Natural killer cell (primary cell): ENCODE measurements at regions not wholly inside any gene's neighbourhood (a gene's known extent, or its start where the extent isn't known, plus 50 kb on each side); places are given as distances from the start of the nearest gene placed in this dataset.

ENCODE experiments used
- ATAC-seq, 3 donors: fragments of 150-1000 bp in 2 of 3; fragments of 200-7000 bp in 1 of 3; cut with Tn5 transposase; 1 replicate in 1 of 3; 2 replicates in 2 of 3; pipeline ENCODE4 v1.10.0; 2021; ENCODE audit warnings: mild to moderate bottlenecking in 2 of 3, moderate library complexity in 2 of 3
- DNase-seq, 2 donors: peaks; one replicate each; pipeline versions ENCODE4 v3.0.0 to v3.0.0-alpha.2; 2013 to 2021; ENCODE audit warnings: mixed read lengths in 1 of 2
- H3K27ac ChIP-seq: one replicate; pipeline ENCODE4 v1.5.1; 2013; ENCODE audit warnings: mild to moderate bottlenecking, low read length
- H3K27me3 ChIP-seq: one replicate; pipeline ENCODE4 v1.6.1; 2013; ENCODE audit warnings: low read length; ENCODE audit not compliant: control insufficient read depth, insufficient read depth
- H3K36me3 ChIP-seq: one replicate; pipeline ENCODE4 v1.6.1; 2013; ENCODE audit warnings: low read length; ENCODE audit not compliant: control insufficient read depth, insufficient read depth
- H3K4me1 ChIP-seq: one replicate; pipeline ENCODE4 v1.6.1; 2013; ENCODE audit warnings: low read length; ENCODE audit not compliant: control insufficient read depth, insufficient read depth
- H3K4me3 ChIP-seq: one replicate; pipeline ENCODE4 v1.5.1; 2013; ENCODE audit warnings: low read length
- H3K9me3 ChIP-seq: one replicate; pipeline ENCODE4 v1.6.1; 2013; ENCODE audit warnings: low read length; ENCODE audit not compliant: control insufficient read depth, insufficient read depth
- H3K27ac Mint-ChIP-seq, 2 donors: one replicate each; pipeline ENCODE4 v1.8.0; 2022; ENCODE audit warnings: mild to moderate bottlenecking in 2 of 2, mixed read lengths in 2 of 2, moderate library complexity in 1 of 2
- H3K27me3 Mint-ChIP-seq, 2 donors: one replicate each; pipeline ENCODE4 v1.8.0; 2022; ENCODE audit warnings: low read depth in 2 of 2, mixed read lengths in 2 of 2
- H3K36me3 Mint-ChIP-seq: one replicate; pipeline ENCODE4 v1.8.0; 2022; ENCODE audit warnings: mixed read lengths
- H3K4me1 Mint-ChIP-seq, 2 donors: one replicate each; pipeline ENCODE4 v1.8.0; 2022; ENCODE audit warnings: mixed read lengths in 2 of 2
- H3K4me3 Mint-ChIP-seq: one replicate; pipeline ENCODE4 v1.8.0; 2022; ENCODE audit warnings: mild to moderate bottlenecking, moderate library complexity, mixed read lengths
- H3K9me3 Mint-ChIP-seq, 2 donors: one replicate each; pipeline ENCODE4 v1.8.0; 2022; ENCODE audit warnings: mixed read lengths in 2 of 2
- WGBS: methylation state at CpG from one replicate; pipeline ENCODE4 v1.1.7; 2013; ENCODE audit warnings: missing lambda C conversion rate; ENCODE audit not compliant: insufficient coverage; 5-methylcytosine and 5-hydroxymethylcytosine counted together
- intact Hi-C: fragments of 100-400 bp; cut with micrococcal nuclease; formaldehyde crosslinking; loops from one replicate; pipeline ENCODE4 v1.14.2; 2022
- TF ChIP-seq, protein P1 (sequence below): fragments of 200-600 bp; IDR thresholded peaks from one replicate; pipeline ENCODE4 v1.8.0; 2022; ENCODE audit warnings: antibody characterized with exemption

GRCh38 chr2:145909175-145909755, 1389.3 kb upstream of the ZEB2 start:
- Mint-ChIP-seq H3K27ac (no peak overlapping the region), H3K36me3 (no peaks in the 10 kb centered on the region), H3K27me3 (no peaks in the 10 kb centered on the region), H3K4me3 (no peak overlapping the region), H3K4me1 (no peaks in the 10 kb centered on the region), H3K9me3 (no peaks in the 10 kb centered on the region)
- DNase-seq = no peak
- no peaks in the 10 kb centered on the region for H3K27me3 ChIP-seq
- H3K9me3 ChIP-seq = no peaks in the 10 kb centered on the region
- H3K4me1 ChIP-seq = no peaks in the 10 kb centered on the region
- H3K27ac ChIP-seq = no peak overlapping the region
- 87% methylated on average over 4 of the region's 5 CpGs for WGBS
- ATAC-seq = no peak
- no peaks in the 10 kb centered on the region for H3K36me3 ChIP-seq
- no peak overlapping the region for H3K4me3 ChIP-seq
- TF ChIP-seq, protein P1, sequence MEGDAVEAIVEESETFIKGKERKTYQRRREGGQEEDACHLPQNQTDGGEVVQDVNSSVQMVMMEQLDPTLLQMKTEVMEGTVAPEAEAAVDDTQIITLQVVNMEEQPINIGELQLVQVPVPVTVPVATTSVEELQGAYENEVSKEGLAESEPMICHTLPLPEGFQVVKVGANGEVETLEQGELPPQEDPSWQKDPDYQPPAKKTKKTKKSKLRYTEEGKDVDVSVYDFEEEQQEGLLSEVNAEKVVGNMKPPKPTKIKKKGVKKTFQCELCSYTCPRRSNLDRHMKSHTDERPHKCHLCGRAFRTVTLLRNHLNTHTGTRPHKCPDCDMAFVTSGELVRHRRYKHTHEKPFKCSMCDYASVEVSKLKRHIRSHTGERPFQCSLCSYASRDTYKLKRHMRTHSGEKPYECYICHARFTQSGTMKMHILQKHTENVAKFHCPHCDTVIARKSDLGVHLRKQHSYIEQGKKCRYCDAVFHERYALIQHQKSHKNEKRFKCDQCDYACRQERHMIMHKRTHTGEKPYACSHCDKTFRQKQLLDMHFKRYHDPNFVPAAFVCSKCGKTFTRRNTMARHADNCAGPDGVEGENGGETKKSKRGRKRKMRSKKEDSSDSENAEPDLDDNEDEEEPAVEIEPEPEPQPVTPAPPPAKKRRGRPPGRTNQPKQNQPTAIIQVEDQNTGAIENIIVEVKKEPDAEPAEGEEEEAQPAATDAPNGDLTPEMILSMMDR = no peak
- intact Hi-C loops = no loop called here

DNA sequence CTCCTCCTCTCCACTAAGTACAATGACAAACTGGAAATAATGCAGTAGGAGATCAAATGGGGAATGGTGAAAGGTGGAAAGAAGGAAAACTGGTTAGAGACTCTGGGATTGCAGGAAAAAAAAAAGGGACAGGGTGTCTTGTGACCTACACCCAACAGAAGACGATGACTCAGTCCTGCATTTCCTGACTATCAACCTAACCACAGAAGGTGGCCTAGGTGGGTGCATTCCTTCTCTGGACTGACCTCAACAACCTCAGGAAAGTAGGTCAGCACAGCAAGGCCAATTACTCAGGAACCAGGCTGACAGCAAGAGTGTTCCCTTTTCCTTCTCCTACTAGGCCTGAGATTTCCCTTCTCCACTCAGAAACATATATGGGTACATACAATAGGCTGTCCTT, 1386.4 kb upstream of the ZEB2 start:
- TF ChIP-seq, protein P1 = no peak
- H3K27ac Mint-ChIP-seq = no peak overlapping the region

GRCh38 chr2:145905371-145905770, 1385.5 kb upstream of the ZEB2 start:
- Histone ChIP-seq H3K27ac (no peak overlapping the region), H3K9me3 (no peaks in the 10 kb centered on the region), H3K27me3 (no peaks in the 10 kb centered on the region), H3K36me3 (no peaks in the 10 kb centered on the region), H3K4me1 (no peaks in the 10 kb centered on the region), H3K4me3 (no peak overlapping the region)
- H3K27me3 Mint-ChIP-seq = no peaks in the 10 kb centered on the region
- no peak overlapping the region for H3K27ac Mint-ChIP-seq
- DNase-seq (no peak), ATAC-seq (no peak)
- H3K4me1 Mint-ChIP-seq = no peaks in the 10 kb centered on the region
- intact Hi-C loops = no loop called here
- WGBS = no CpG with 5 or more reads among the region's 1 CpG
- H3K36me3 Mint-ChIP-seq = no peaks in the 10 kb centered on the region
- TF ChIP-seq, protein P1 = no peak
- H3K9me3 Mint-ChIP-seq = peaks cover 0 to 3% of the 10 kb centered on the region in 2 donors
- H3K4me3 Mint-ChIP-seq = no peak overlapping the region

More for the DNA sequence above, 1386.4 kb upstream of the ZEB2 start:
- Mint-ChIP-seq H3K4me3 (no peak overlapping the region), H3K9me3 (no peaks in the 10 kb centered on the region), H3K27me3 (no peaks in the 10 kb centered on the region), H3K36me3 (no peaks in the 10 kb centered on the region), H3K4me1 (no peaks in the 10 kb centered on the region)
- no peak overlapping the region for H3K27ac ChIP-seq
- H3K9me3 ChIP-seq = no peaks in the 10 kb centered on the region
- no peak overlapping the region for H3K4me3 ChIP-seq
- ATAC-seq (no peak), DNase-seq (no peak)
- H3K27me3 ChIP-seq = no peaks in the 10 kb centered on the region
- no peaks in the 10 kb centered on the region for H3K36me3 ChIP-seq
- H3K4me1 ChIP-seq = no peaks in the 10 kb centered on the region
- WGBS = 70% methylated on average over 1 of the region's 1 CpG
- intact Hi-C loops = no loop called here

GRCh38 chr2:145897151-145897550, 1377.2 kb upstream of the ZEB2 start:
- Mint-ChIP-seq H3K27ac (no peak overlapping the region), H3K9me3 (peaks cover 4 to 8% of the 10 kb centered on the region in 2 donors), H3K4me1 (no peaks in the 10 kb centered on the region), H3K36me3 (no peaks in the 10 kb centered on the region), H3K27me3 (no peaks in the 10 kb centered on the region), H3K4me3 (no peak overlapping the region)
- Histone ChIP-seq H3K4me3 (no peak overlapping the region), H3K27me3 (no peaks in the 10 kb centered on the region), H3K36me3 (no peaks in the 10 kb centered on the region), H3K4me1 (no peaks in the 10 kb centered on the region), H3K27ac (no peak overlapping the region), H3K9me3 (no peaks in the 10 kb centered on the region)
- TF ChIP-seq, protein P1 = no peak
- DNase-seq = no peak
- intact Hi-C loops = no loop called here
- 92% methylated on average over 6 of the region's 6 CpGs for WGBS
- ATAC-seq = no peak
